ENCODE measurements at regions not wholly inside any gene's neighbourhood (a gene's known extent, or its start where the extent isn't known, plus 50 kb on each side); places are given as distances from the start of the nearest gene placed in this dataset.

DNA sequence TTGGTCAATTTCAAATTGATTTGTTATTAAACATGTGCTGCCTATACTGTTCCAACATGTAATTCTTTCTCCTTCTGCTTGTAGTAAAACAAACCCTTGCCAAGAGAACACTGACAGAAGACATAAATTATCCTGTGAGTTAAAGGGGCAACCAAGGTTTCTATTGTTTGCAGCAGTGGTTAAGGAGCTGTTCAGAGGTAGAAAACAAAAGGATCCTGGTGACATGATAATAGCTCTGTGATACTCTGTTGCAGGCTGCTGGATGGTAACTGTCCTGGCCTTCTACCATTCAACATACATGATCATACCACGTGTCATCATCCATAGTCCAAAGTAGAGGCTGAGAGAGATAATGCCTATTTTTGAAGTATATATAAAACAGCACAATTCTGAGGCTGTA, 75.8 kb upstream of the F9 start:
- no peak for TF ChIP-seq POLR2A (IDR thresholded peaks at IDR 0.05)
- TF ChIP-seq, protein P1, sequence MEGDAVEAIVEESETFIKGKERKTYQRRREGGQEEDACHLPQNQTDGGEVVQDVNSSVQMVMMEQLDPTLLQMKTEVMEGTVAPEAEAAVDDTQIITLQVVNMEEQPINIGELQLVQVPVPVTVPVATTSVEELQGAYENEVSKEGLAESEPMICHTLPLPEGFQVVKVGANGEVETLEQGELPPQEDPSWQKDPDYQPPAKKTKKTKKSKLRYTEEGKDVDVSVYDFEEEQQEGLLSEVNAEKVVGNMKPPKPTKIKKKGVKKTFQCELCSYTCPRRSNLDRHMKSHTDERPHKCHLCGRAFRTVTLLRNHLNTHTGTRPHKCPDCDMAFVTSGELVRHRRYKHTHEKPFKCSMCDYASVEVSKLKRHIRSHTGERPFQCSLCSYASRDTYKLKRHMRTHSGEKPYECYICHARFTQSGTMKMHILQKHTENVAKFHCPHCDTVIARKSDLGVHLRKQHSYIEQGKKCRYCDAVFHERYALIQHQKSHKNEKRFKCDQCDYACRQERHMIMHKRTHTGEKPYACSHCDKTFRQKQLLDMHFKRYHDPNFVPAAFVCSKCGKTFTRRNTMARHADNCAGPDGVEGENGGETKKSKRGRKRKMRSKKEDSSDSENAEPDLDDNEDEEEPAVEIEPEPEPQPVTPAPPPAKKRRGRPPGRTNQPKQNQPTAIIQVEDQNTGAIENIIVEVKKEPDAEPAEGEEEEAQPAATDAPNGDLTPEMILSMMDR (IDR thresholded peaks at IDR 0.05), result no peak

All from esophagus squamous epithelium (tissue), 4 donors.